ENCODE measurements at regions not wholly inside any gene's neighbourhood (a gene's known extent, or its start where the extent isn't known, plus 50 kb on each side); places are given as distances from the start of the nearest gene placed in this dataset.

GRCh38 chr15:38622908-38623307 lies 58.3 kb upstream of the RASGRP1 start:
- H2BK120ac ChIP-seq (replicated peaks; ENCODE audit: low read depth, low read length) = no peak overlapping the region
- no peak overlapping the region for H3K18ac ChIP-seq (ENCODE audit: extremely low read depth, low read length)
- H3K9ac ChIP-seq (replicated peaks in 1 of 4; ENCODE audit: extremely low read depth in 1 of 4, low read depth in 3 of 4, low read length in 3 of 4) = no peak overlapping the region
- H3K79me1 ChIP-seq (ENCODE audit: low read depth, low read length) = no peaks in the 10 kb centered on the region
- no peaks in the 10 kb centered on the region for H4K20me1 ChIP-seq (replicated peaks in 1 of 2; ENCODE audit: control insufficient read depth in 1 of 2, insufficient read depth in 2 of 2, low read length in 2 of 2)
- H3K4me3 ChIP-seq (ENCODE audit: extremely low read depth in 1 of 4, insufficient read depth in 2 of 4, low read depth in 3 of 4, low read length in 4 of 4) = no peak overlapping the region
- H4K5ac ChIP-seq (ENCODE audit: insufficient read length, low read depth, low read length) = no peak overlapping the region
- no peaks in the 10 kb centered on the region for H3K9me3 ChIP-seq (ENCODE audit: insufficient read depth in 2 of 2, low read depth in 1 of 2, low read length in 1 of 2)
- H3K27me3 ChIP-seq (replicated peaks in 1 of 4; ENCODE audit: control insufficient read depth in 3 of 4, extremely low read depth in 1 of 4, insufficient read depth in 3 of 4, low read length in 3 of 4) = no peaks in the 10 kb centered on the region
- H3K14ac ChIP-seq (ENCODE audit: insufficient read length) = no peak overlapping the region
- no peak overlapping the region for H2BK15ac ChIP-seq (ENCODE audit: low read length)
- FAIRE-seq = no peak
- POLR2A ChIA-PET (ENCODE audit: partially characterized antibody) = no interaction called here
- no peaks in the 10 kb centered on the region for H3K4me1 ChIP-seq (replicated peaks in 1 of 4; ENCODE audit: control insufficient read depth in 3 of 4, insufficient read depth in 4 of 4, low read length in 3 of 4)
- H3K4ac ChIP-seq (replicated peaks; ENCODE audit: insufficient read length, low read depth, low read length) = no peak overlapping the region
- no peak overlapping the region for H2BK20ac ChIP-seq (ENCODE audit: low read length)
- H2AFZ ChIP-seq (ENCODE audit: low read length) = no peak overlapping the region
- H3K23me2 ChIP-seq (ENCODE audit: low read depth, low read length) = 0 out of 2 replicates have a peak, but pooled peaks cover 2% of the 10 kb centered on the region
- no peak overlapping the region for H3K23ac ChIP-seq (ENCODE audit: insufficient read length)
- no peak for DNase-seq (ENCODE audit: low read depth in 1 of 2, low spot score in 2 of 2)
- no peak overlapping the region for H3K27ac ChIP-seq (ENCODE audit: low read depth, low read length)
- 95% methylated on average over 5 of the region's 5 CpGs; no CpG with 5 or more reads in 1 of the 2 experiments for WGBS, 2 experiments (ENCODE audit: extremely low coverage in 1 of 2, insufficient coverage in 1 of 2, insufficient read length in 1 of 2, insufficient replicate concordance in 2 of 2, low coverage in 1 of 2, low lambda C conversion rate in 2 of 2, missing lambda C conversion rate in 1 of 2)
- H3K56ac ChIP-seq (replicated peaks; ENCODE audit: insufficient read length, low read depth, low read length) = no peak overlapping the region
- CTCF ChIA-PET (ENCODE audit: partially characterized antibody) = interaction anchor here (1.4 kb wide), 1 partner anchor 25 kb away, joined by 3 read pairs; no protein-coding TSS in a partner anchor
- H4K91ac ChIP-seq (replicated peaks; ENCODE audit: insufficient read length, low read length) = no peak overlapping the region
- no peak overlapping the region for H2BK12ac ChIP-seq (ENCODE audit: low read depth, low read length)
- no peaks in the 10 kb centered on the region for H3K79me2 ChIP-seq (ENCODE audit: control insufficient read depth in 1 of 2, insufficient read depth in 2 of 2, low read length in 2 of 2)
- no peaks in the 10 kb centered on the region for H3K36me3 ChIP-seq (ENCODE audit: control insufficient read depth in 2 of 4, insufficient read depth in 4 of 4, low read length in 3 of 4)
- no peak overlapping the region for H2BK5ac ChIP-seq (ENCODE audit: low read depth, low read length)
- H4K8ac ChIP-seq (ENCODE audit: extremely low read depth, insufficient read depth, low read length) = no peak overlapping the region
- H2AK5ac ChIP-seq (ENCODE audit: low read depth, low read length) = no peak overlapping the region
- no peak overlapping the region for H3K4me2 ChIP-seq (ENCODE audit: insufficient read depth in 1 of 2, low read depth in 2 of 2, low read length in 2 of 2)
- TF ChIP-seq EZH2 (IDR thresholded peaks at IDR 0.05; ENCODE audit: low read depth, low read length, severe bottlenecking) = no peak
- no peak for TF ChIP-seq ATF2 (IDR thresholded peaks at IDR 0.05; ENCODE audit: low read length)
- no peak for TF ChIP-seq EGR1 (IDR thresholded peaks at IDR 0.05; ENCODE audit: borderline replicate concordance, low read depth, low read length)
- no peak for TF ChIP-seq TBP (IDR thresholded peaks at IDR 0.05; ENCODE audit: low read depth, low read length)
- TF ChIP-seq POLR2A (IDR thresholded peaks at IDR 0.05; ENCODE audit: control extremely low read depth in 1 of 2, low read depth in 2 of 2, low read length in 2 of 2) = no peak
- no peak for TF ChIP-seq KDM1A (IDR thresholded peaks at IDR 0.05; ENCODE audit: borderline replicate concordance, low read length)
- TF ChIP-seq SP4 (IDR thresholded peaks at IDR 0.05; ENCODE audit: low read length) = no peak
- TF ChIP-seq POU5F1 (IDR thresholded peaks at IDR 0.05; ENCODE audit: low read depth, low read length) = no peak
- TF ChIP-seq NANOG (IDR thresholded peaks at IDR 0.05; ENCODE audit: insufficient read depth, low read depth, low read length, poor library complexity, severe bottlenecking) = no peak
- TF ChIP-seq BACH1 (IDR thresholded peaks at IDR 0.05; ENCODE audit: low read length) = no peak
- no peak for TF ChIP-seq CREB1 (IDR thresholded peaks at IDR 0.05)
- no peak for TF ChIP-seq KDM4A (IDR thresholded peaks at IDR 0.05; ENCODE audit: low read depth, low read length, severe bottlenecking)
- no peak for TF ChIP-seq RXRA (IDR thresholded peaks at IDR 0.05; ENCODE audit: insufficient read depth, low read depth, low read length)
- TF ChIP-seq SUZ12 (IDR thresholded peaks at IDR 0.05; ENCODE audit: low read length) = no peak
- TF ChIP-seq HDAC6 (IDR thresholded peaks at IDR 0.05; ENCODE audit: low read depth, low read length) = no peak
